ENCODE measurements at regions not wholly inside any gene's neighbourhood (a gene's known extent, or its start where the extent isn't known, plus 50 kb on each side); places are given as distances from the start of the nearest gene placed in this dataset.

DNA sequence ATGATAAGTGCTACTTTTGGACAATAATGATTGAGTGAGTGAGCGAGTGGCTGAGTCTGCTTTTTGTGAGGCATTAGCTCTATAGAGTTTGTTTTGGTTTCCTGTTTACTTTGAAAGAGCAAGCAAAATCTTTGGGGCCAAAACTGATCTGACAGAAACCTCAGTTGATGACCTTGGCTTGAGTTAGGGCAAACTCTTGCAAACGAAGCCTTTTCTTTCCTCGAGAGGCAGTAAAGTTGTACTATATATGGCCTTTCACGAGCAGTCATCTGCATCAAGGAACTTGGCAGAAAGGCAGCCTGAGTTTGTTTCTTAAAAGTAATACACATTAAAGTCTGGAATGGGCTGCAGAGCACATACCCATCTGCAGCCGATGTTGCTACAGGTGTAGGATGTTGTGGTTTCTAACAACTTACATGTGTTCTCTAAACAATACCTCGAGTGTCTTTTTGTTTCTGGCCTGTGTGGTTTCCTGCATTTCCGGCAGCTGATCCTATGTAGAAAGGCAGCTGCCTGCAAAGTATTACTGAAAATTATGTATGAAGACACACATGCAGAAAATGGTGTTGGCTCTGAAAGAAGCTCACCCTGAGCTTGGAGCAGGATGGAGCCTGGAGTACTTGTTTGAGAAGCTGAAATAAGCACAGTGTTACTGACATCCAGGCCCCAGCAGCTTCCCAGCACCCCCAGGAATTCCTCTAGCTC lies 60.8 kb downstream of the FOXD1 start:
- TF ChIP-seq CEBPB (IDR thresholded peaks at IDR 0.05) (no peak), TCF12 (IDR thresholded peaks at IDR 0.05; ENCODE audit: low read depth) (no peak), NFIC (IDR thresholded peaks at IDR 0.05) (no peak), CREB1 (IDR thresholded peaks at IDR 0.05; ENCODE audit: low read depth) (no peak), EP300 (IDR thresholded peaks at IDR 0.05; ENCODE audit: borderline replicate concordance) (no peak), TAF1 (IDR thresholded peaks at IDR 0.05; ENCODE audit: low read depth) (no peak), MAX (IDR thresholded peaks at IDR 0.05) (no peak), RAD21 (IDR thresholded peaks at IDR 0.05; ENCODE audit: low read depth) (no peak), FOXM1 (IDR thresholded peaks at IDR 0.05; ENCODE audit: borderline replicate concordance, low read depth) (no peak), YY1 (IDR thresholded peaks at IDR 0.05; ENCODE audit: low read depth) (no peak)
- TF ChIP-seq, protein P1, sequence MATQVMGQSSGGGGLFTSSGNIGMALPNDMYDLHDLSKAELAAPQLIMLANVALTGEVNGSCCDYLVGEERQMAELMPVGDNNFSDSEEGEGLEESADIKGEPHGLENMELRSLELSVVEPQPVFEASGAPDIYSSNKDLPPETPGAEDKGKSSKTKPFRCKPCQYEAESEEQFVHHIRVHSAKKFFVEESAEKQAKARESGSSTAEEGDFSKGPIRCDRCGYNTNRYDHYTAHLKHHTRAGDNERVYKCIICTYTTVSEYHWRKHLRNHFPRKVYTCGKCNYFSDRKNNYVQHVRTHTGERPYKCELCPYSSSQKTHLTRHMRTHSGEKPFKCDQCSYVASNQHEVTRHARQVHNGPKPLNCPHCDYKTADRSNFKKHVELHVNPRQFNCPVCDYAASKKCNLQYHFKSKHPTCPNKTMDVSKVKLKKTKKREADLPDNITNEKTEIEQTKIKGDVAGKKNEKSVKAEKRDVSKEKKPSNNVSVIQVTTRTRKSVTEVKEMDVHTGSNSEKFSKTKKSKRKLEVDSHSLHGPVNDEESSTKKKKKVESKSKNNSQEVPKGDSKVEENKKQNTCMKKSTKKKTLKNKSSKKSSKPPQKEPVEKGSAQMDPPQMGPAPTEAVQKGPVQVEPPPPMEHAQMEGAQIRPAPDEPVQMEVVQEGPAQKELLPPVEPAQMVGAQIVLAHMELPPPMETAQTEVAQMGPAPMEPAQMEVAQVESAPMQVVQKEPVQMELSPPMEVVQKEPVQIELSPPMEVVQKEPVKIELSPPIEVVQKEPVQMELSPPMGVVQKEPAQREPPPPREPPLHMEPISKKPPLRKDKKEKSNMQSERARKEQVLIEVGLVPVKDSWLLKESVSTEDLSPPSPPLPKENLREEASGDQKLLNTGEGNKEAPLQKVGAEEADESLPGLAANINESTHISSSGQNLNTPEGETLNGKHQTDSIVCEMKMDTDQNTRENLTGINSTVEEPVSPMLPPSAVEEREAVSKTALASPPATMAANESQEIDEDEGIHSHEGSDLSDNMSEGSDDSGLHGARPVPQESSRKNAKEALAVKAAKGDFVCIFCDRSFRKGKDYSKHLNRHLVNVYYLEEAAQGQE (IDR thresholded peaks at IDR 0.05; ENCODE audit: low read depth), result no peak
- TF ChIP-seq, protein P2, sequence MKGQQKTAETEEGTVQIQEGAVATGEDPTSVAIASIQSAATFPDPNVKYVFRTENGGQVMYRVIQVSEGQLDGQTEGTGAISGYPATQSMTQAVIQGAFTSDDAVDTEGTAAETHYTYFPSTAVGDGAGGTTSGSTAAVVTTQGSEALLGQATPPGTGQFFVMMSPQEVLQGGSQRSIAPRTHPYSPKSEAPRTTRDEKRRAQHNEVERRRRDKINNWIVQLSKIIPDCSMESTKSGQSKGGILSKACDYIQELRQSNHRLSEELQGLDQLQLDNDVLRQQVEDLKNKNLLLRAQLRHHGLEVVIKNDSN (IDR thresholded peaks at IDR 0.05), result no peak

All from Ishikawa (cell line).